GM19328 (cell line): ENCODE measurements at regions not wholly inside any gene's neighbourhood (a gene's known extent, or its start where the extent isn't known, plus 50 kb on each side); places are given as distances from the start of the nearest gene placed in this dataset.
"Not testable (repeated sequence)": the region's sequence is repeated elsewhere in the genome, so short reads cannot be mapped to it uniquely, and the experiment has no call there.

ENCODE experiments used
- ATAC-seq: cut with Tn5 transposase; IDR thresholded peaks from one replicate; pipeline ENCODE4 v1.9.1; 2021; ENCODE audit warnings: mild to moderate bottlenecking, moderate library complexity; ENCODE audit not compliant: unreplicated experiment

GRCh38 chr3:118162627-118163588, 871.7 kb downstream of the IGSF11 start:
- ATAC-seq: not testable (repeated sequence)

GRCh38 chr3:118165413-118165812, 869.2 kb downstream of the IGSF11 start:
- ATAC-seq: no peak

- ATAC-seq: no peak
Measured at GRCh38 chr3:118167571-118167970, 867.1 kb downstream of the IGSF11 start.

GRCh38 chr3:118168175-118168574, 866.5 kb downstream of the IGSF11 start:
- ATAC-seq: no peak

GRCh38 chr3:118171236-118171852, 863.3 kb downstream of the IGSF11 start:
- ATAC-seq: no peak

GRCh38 chr3:118180853-118181252, 853.8 kb downstream of the IGSF11 start:
- no peak for ATAC-seq

GRCh38 chr3:118181274-118181673, 853.4 kb downstream of the IGSF11 start:
- no peak for ATAC-seq

GRCh38 chr3:118186051-118186450, 848.6 kb downstream of the IGSF11 start:
- no peak for ATAC-seq

GRCh38 chr3:118187221-118187620, 847.4 kb downstream of the IGSF11 start:
- no peak for ATAC-seq

GRCh38 chr3:118196183-118196582, 838.5 kb downstream of the IGSF11 start:
- ATAC-seq: no peak

- no peak for ATAC-seq
Measured at GRCh38 chr3:118199044-118199443, 835.6 kb downstream of the IGSF11 start.

GRCh38 chr3:118204052-118204656, 830.5 kb downstream of the IGSF11 start:
- no peak for ATAC-seq

- ATAC-seq: no peak
Measured at GRCh38 chr3:118207271-118207670, 827.4 kb downstream of the IGSF11 start.

- ATAC-seq: no peak
Measured at GRCh38 chr3:118208642-118209041, 826.0 kb downstream of the IGSF11 start.

GRCh38 chr3:118213892-118214291, 820.8 kb downstream of the IGSF11 start:
- no peak for ATAC-seq

GRCh38 chr3:118226206-118226605, 808.4 kb downstream of the IGSF11 start:
- no peak for ATAC-seq

GRCh38 chr3:118227191-118227590, 807.5 kb downstream of the IGSF11 start:
- no peak for ATAC-seq

GRCh38 chr3:118228151-118228550, 806.5 kb downstream of the IGSF11 start:
- ATAC-seq: no peak

- no peak for ATAC-seq
Measured at GRCh38 chr3:118229196-118229595, 805.5 kb downstream of the IGSF11 start.

GRCh38 chr3:118231578-118231977, 803.1 kb downstream of the IGSF11 start:
- no peak for ATAC-seq

GRCh38 chr3:118239253-118239652, 795.4 kb downstream of the IGSF11 start:
- ATAC-seq: no peak

- ATAC-seq: no peak
Measured at GRCh38 chr3:118244761-118245160, 789.9 kb downstream of the IGSF11 start.
